ENCODE measurements at regions not wholly inside any gene's neighbourhood (a gene's known extent, or its start where the extent isn't known, plus 50 kb on each side); places are given as distances from the start of the nearest gene placed in this dataset.

DNA sequence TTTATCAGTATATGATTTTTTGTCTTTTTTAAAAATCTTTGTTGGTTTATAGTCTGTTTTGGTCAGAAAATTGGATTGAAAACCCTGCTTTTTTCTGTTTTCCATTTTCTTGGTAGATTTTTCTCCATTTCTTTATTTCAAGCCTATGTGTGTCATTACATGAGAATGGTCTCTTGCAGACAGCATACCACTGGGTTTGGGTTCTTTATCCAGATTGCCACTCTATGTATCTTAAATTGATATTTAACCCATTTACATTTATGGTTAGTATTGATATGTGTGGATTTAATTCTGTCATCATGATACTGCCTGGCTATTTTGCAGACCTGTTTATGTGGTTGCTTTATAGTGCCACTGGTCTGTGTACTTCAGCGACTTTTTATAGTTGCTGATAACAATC is 239.9 kb upstream of the NDST4 start:
- no peak for DNase-seq (ENCODE audit: low spot score)

DNA sequence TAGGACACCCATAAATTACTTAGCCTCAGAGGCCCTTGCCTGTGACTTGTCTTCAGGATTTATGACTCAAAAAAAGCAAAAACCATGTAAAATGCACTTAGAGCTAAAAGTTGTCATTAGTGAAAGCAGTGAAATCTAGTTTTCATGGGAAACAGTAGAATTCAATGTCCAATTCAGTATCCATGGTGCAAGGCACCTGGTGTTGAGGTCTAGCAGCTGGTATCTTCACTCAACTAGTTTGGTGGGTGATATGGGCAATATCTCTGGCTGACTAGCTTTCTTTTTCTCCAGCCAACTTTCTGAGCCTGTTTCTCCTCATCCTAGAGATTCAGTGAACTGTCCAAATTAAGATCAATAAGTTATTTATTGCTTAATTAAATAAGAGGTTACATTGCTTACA is 229.8 kb upstream of the NDST4 start:
- no peak for DNase-seq (ENCODE audit: low spot score)

DNA sequence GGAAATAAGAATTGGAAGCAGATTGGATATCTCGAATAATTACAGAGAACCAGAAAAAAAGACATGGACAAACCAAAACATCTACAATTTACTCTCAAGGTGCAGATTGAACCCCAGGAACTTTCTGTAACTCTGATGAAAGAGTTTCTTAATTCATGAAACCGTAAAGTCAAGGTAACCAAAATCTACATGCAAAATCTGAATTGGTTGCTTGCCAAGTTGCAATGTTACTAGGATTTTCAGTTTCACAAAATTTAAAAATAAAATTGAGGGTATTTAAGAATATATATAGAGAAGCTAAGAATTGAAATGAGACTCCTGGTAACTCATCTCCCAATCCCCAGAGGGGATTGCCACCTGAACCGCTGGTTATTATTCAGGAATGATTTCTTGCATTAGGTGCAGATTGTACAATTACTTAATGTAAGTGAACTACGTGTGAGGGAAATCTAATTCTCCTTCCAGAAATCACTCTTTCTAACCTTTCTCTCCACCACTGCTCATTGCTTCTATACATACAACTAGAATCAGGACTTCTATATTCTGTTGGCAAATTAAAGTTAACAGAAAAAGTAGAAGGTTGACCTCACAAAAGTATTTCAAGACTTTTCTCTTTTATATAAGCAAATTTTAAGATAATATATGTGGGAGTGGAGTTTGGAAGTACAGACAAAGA is 221.5 kb upstream of the NDST4 start:
- DNase-seq (ENCODE audit: low spot score): no peak

DNA sequence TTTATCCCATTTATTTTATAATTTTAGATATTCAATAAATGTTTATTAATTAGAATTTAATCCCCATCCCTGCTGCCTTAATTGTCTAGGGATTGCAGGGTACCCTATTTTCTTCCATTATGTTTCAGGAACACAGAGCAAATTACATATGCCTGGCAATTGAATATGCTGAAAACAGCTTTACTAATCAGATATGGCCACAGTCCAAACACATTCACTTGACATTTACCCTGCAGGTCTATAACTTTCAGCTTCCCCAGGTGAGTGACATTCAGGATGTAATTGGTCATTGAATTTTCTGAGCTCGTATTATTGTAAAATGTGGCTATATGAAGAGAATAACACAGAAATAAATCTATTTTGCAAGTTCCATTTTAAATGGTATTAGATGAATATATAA is 218.7 kb upstream of the NDST4 start:
- no peak for DNase-seq (ENCODE audit: low spot score)

DNA sequence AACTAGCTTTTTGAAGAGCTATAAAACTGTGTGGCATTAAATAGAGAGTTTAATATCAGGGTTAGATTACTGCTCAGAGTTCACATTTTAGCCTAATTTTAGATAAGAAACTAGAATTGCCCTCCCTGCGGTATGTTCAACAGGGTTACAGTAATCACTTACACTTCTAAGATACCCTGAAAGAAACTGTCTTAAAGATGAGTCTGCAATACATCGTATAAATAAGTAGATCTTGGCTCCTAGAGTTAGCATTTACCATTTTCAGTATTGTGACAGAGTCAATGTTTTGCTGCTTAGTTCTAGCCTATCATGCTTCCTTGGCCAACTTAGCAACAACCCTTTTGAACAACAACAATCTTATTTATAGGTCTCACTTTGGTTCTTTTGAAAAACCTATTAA is 217.8 kb upstream of the NDST4 start:
- DNase-seq (ENCODE audit: low spot score): no peak

DNA sequence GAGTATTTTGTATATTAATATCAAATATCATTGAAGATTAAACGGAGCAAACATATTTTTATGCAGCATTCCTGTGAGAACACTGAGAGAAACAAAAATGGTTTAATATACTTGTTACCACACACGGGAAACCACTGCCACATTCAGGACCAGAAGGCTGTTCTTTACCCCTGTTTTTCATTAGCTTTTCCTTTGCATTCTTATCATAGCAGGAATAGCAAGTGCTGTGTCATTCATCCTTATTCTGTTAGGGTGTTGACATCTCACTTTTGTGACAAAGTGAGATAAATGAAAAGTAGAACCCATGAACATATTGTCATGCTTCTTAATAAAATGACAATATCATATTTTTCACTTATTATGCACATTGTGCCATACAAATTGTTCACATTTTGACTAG is 212.4 kb upstream of the NDST4 start:
- no peak for DNase-seq (ENCODE audit: low spot score)

DNA sequence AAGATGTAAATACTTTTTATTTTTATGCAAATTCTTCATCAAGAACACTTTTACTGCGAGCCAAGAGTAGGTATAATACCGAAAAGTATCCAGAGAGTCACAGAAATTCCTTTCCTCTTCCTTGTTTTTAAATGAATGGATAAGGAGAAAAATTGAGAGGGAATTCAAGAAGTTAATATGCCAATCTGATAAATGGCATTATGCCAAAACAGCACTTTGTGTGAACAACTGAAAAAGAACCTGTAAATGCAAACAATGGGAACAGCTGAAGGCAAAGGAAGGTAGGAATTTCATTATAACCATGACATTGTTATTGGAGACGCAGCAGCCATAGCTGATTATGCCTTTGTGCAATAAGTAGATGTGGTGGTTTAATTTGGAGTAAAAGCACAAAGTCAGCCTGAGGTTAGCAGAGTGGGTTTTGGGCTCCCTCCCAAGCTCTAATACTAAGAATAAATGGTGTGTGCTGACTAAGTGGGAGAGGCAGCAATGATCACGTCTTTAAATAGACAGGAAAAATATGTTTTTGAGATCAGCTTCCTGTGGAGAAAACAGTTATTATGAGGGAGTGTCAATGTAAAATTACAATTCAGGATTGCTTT is 209.8 kb upstream of the NDST4 start:
- no peak for DNase-seq (ENCODE audit: low spot score)

DNA sequence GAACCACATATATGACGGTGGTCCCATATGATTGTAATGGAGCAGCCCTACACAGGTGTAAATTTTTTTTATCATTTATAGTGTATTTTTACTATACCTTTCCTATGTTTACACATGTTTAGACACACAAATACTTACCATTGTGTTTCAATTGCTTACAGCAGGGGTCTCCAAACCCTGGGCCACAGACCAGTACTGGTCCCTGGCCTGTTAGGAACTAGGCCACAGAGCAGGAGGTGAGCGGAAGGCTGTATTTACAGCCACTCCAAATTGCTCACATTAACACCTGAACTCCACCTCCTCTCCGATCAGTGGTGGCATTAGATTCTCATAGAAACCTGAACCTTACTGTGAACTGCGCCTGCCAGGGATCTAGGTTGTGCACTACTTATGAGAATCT is 201.8 kb upstream of the NDST4 start:
- DNase-seq (ENCODE audit: low spot score): no peak

DNA sequence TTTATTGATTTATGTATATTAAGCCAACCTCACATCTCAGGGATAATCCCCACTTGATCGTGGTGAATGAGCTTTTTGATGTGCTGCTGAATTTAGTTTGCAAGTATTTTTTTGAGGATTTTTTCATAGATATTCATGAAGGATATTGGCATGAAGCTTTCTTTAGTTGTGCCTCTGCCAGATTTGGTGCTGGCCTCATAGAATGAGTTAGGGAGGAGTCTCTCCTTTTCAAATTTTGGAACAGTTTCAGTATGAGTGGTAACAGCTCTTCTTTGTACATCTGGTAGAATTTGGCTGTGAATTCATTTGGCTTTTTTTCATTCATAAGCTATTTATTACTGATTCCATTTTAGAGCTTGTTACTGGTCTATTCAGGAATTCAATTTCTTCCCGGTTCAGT is 197.2 kb upstream of the NDST4 start:
- DNase-seq (ENCODE audit: low spot score): no peak

DNA sequence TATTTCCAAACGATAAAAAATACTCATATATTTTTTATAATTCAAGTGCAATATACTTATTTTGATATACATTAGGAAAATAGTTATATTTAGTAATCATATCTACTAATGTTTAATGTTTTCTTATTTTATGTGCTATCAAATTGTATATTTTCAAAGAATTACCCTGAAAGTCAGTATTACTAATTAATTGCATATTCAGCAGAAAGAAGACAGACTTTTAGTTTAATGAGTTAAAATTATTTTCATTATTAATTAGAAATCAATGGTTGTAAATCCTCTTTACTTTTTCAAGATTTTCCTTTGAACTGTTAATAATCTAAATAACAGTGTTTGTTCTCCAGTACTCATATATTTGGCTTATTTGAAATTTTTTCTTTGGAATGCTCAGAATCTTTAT is 181.3 kb upstream of the NDST4 start:
- no peak for DNase-seq (ENCODE audit: low spot score)

DNA sequence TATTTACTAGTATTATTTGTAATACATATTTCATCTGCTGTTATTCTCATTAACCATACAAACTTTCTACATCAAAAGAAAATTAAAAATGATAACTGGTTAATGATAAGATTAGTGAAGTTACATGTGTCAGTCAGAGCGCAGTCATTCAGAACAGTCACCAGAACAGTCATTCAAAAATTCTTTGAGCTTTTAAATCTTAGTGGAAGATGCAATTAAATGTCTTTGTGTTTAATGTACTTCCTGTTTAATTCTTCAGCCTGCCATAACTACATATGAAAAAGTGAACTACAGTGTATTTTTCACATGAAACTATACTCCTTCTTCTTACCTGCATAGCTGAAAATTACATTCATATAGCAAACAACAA is 179.7 kb upstream of the NDST4 start:
- no peak for DNase-seq (ENCODE audit: low spot score)

DNA sequence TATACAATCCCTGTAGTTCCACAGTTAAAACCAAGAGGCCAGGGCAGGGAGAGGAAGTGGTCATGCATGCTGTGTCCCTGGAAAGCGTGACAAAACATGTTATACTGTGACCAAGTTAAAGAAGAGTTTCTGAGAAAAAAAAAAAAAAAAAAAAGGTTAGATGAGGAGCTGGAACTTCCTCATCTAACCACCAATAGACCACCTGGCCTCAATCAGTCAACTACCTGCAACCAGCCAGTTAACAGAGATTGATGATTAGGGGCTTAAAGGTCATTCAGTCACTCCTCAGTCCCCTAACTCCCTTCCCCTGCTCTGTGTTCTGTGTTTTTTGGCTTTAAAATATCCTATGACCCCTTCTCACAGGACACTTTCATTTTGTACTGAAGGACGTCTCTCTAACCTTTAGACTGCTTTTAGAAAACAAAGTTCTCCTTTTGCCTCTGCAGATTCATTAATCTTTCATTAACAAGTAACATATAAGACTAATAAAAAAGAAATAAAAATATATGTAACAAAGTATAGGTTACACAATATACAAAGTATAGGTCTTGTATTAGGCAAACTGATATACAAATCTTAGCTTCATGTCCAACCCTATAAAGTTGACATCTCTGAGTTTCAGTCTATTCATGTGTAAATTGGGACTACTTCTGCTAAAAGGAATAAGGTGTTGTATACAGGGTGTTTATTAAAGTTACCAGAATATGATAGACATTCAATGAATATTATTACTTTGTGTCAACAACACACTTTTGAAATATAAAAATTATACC is 179.1 kb upstream of the NDST4 start:
- no peak for DNase-seq (ENCODE audit: low spot score)

DNA sequence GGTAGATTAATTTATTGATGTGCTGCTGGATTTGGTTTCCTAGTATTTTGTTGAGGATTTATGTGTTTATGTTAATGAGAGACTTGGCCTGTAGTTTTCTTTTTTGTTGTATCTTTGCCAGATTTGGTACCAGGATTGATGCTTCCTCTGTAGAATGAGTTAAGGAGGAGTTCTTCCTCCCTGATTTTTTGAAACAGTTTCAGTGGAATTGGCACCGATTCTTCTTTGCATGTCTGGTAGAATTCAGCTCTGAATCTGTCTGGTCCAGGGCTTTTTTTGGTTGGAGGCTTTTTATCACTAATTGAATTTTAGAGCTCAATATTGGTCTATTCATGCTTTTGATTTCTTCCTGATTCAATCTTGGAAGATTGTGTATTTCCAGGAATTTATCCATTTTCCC is 174.0 kb upstream of the NDST4 start:
- no peak for DNase-seq (ENCODE audit: low spot score)

DNA sequence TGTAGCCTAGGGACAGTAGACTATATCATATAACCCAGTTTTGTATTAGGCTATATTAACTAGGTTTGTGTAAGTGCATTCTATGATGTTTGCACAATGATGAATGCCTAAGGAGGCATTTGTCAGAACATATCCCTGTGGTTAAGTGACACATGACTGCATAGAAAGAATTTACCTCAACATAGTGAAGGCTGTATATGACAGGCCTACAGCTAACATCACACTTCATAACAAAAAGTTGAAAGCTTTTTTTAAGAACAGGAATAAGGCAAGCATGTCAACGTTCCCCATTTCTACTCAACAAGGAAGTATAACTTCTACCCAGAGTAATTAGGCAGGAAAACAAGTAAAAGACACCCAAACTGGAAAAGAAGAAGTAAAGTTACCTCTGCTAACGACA is 165.9 kb upstream of the NDST4 start:
- no peak for DNase-seq (ENCODE audit: low spot score)

DNA sequence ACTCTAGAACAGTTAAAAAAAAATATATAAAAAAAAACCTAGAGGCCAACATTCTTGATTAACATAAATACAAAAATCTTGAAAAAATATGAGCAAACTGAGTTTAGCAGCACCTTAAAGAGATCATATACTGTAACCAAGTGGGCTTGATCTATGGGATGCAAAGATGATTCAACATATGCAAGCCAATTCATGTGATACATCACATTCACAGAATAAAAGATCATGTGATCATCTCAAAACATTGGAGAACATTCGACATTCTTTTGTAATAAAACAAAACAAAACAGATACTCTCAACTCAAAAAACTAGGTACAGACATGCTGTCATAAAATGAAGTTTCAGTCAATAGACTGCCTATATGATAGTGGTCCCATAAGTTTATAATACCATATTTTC is 165.4 kb upstream of the NDST4 start:
- DNase-seq (ENCODE audit: low spot score): no peak

DNA sequence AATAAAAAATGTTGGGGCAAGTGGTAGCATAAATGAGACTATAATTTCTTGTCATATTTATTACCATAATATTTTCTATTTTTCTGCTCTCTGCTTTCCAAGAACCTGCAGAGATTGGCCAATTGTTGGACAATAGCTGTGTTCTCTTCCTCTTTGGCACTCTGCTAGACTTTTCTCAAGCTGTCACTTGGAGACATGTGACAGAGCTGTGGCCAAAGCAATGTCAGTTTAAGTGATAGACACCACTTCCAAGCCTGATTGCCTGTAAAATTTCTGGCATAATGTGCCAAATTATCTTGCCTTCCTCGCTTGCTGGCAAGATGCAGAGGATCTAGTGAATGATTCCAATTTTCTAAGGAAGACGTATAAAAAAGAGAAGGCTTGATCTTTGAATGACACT is 162.2 kb upstream of the NDST4 start:
- DNase-seq (ENCODE audit: low spot score): no peak

DNA sequence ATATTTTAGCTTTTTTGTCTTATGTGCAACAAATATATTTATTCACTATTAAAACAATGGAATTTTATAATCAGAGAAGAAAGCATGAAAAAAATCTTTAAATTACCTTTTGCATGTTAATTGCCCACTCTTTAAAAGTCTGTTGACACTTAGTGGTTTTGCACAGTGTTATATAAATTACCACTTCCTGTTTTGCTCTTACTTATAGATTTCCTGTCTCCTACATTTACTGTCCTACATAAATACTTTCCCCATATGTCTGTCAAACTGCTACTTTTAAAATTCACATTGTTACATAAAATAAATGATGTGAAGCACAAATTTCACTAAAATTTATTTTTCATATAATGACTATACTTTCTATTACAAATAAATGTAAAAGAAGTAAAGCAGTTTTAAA is 161.1 kb upstream of the NDST4 start:
- DNase-seq (ENCODE audit: low spot score): no peak

DNA sequence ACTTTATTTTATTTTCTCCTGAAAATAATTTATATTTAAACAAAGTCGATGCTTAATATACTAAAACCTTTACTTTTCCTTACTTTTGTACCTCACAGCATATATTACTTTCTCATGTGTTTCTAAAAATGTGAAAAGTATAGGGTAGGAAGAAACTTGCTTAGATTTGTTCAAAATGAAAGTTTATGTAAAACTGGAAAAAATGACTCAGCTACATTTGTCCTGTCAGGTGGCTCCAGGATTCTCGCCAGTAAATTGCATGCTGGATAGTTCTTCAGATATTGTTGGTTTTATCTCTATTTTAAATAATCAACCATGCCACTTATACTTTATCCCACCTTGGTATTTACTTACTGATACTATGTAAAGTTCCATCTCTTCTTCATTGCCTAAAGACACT is 159.2 kb upstream of the NDST4 start:
- no peak for DNase-seq (ENCODE audit: low spot score)

DNA sequence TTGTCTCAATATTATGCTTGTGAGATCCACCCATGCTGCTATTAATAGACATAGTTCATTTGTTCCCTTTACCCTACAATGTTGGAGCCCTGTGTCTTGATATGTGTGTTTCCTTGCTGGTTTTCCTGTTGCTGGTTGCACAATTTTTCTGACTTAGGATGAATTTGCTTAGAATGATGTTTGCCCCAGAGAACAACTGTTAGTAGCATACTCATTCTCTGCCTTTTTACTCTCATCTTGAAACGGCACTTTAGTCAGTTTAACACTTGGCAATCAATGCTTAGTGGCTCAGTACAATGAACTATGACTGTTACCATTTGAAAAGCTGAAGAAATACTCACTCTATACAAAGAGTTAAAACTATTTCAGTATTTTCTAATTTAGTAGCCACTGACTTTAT is 158.8 kb upstream of the NDST4 start:
- no peak for DNase-seq (ENCODE audit: low spot score)

DNA sequence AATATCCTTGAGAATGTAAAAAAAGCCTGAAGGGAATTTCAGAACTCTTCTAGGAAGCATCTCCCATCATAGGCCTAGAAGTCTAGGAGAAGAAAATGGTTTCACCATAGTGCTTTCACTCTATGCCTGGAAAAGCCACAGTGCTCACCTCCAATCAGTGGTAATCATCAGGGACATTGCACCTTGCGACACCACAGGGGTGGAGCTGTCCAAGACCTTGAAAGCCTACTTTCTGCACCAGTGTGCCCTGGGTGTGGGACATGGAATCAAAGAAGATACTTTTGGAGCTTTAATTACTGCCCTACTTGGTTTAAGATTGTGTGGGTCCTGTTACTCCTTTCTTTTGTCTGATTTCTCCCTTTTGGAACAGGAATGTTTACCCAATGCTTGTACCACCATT is 146.8 kb upstream of the NDST4 start:
- DNase-seq (ENCODE audit: low spot score): no peak

DNA sequence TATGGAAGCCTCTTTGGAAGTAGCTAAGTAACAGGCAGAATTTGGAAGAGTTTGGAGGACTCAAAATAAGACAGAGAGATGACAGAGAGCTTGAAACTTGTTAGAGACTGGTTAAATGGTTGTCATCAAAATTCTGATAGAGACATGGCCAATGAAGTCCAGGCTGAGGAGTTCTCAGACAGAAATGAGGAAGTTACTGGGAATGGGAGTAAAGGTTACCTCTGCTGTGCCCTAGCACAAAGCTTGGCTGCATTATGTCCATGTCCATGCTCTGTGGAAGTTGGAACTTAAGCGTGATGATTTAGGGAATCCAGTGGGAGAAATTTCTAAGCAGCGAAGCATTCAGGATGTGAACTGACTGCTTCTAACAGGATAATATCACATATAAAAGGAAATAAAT is 146.2 kb upstream of the NDST4 start:
- DNase-seq (ENCODE audit: low spot score): no peak

DNA sequence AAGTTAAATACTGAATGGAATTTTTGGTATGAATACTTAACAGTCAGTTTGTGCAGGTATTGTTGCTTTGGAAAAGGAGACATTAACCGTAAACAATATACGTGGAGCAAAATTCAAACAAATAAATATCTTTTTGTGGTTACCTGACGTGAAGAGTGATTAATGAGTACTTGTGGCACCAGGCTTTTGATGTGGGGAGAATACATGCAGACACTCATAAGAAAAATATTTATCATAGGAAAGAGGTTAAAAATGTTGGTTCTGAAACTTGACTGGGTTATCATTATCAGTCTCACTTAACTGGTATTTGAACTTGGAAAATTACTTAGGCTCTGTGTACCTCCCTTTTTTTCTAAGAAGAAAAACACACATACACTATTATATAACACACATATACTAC is 136.4 kb upstream of the NDST4 start:
- no peak for DNase-seq (ENCODE audit: low spot score)

DNA sequence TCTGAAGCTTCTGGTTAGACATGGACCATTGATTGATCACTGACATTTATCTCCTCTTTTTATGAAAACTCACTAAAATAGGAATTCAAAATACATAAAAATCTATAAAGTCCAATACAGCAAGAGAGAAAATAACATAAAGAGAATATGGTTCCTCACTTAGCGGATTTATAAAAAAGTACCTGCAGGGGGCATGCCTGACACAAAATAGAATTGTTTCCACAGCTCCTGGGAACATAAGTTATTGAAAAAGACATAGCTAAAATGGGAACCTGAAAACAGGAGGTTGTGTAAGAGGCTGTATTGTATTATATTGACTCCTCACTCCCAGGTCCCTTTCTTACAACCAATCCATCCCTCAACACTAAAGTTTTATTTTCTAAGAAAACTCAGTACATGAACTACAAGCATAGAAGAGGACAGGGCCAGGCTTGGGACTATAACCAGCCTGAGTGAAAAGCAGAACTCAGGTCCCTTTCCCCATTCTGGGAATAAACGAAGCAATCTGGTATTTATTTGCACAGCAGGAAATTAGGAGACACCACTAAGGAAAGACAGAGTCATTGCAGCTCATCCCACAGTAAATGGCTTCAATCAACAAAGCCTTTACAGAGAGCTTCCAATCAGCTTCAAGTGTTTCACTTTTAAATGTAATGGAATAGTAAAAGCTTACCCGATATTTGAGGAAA is 121.1 kb upstream of the NDST4 start:
- DNase-seq (ENCODE audit: low spot score): no peak
